Caco-2 (cell line): ENCODE measurements at regions not wholly inside any gene's neighbourhood (a gene's known extent, or its start where the extent isn't known, plus 50 kb on each side); places are given as distances from the start of the nearest gene placed in this dataset.

Source experiments
- BruUV-seq: library from RNA; stranded (reverse); fragments of 400-500 nt; replicated peaks from 2 replicates; lab custom pipeline; 2021; lab: Mats Ljungman, UMichigan
- CTCF ChIA-PET: fragments of 300-600 bp; sonication (Branson Sonifier 250); formaldehyde crosslinking; loops from one replicate; lab custom pipeline; 2022; ENCODE audit warnings: antibody characterized with exemption; lab: Charles Lee
- POLR2A ChIA-PET: fragments of 300-600 bp; sonication (Branson Sonifier 250); formaldehyde crosslinking; loops from one replicate; lab custom pipeline; 2022; ENCODE audit warnings: antibody characterized with exemption; lab: Charles Lee
- DNase-seq, 2 experiments: peaks; one replicate each; pipeline versions ENCODE4 v3.0.0 to v3.0.0-alpha.2; 2020 to 2022
- H3K27me3 ChIP-seq: replicated peaks from 2 replicates; pipeline ENCODE4 v1.6.0; 2011; ENCODE audit warnings: low read length; ENCODE audit not compliant: control insufficient read depth, insufficient read depth
- H3K36me3 ChIP-seq: 2 replicates; pipeline ENCODE4 v1.5.1; 2011; ENCODE audit warnings: low read length; ENCODE audit not compliant: control insufficient read depth, insufficient read depth
- H3K4me1 ChIP-seq: fragments of 250-450 bp; sonication (Bioruptor Pico); 2 replicates; pipeline ENCODE4 v1.5.1; 2020; ENCODE audit warnings: mild to moderate bottlenecking
- H3K4me3 ChIP-seq: 2 replicates; pipeline ENCODE4 v1.5.1; 2011; ENCODE audit warnings: low read depth, mild to moderate bottlenecking, control low read depth, low read length
- H3K9me3 ChIP-seq: fragments of 250-450 bp; sonication (Bioruptor Pico); 2 replicates; pipeline ENCODE4 v1.5.1; 2020; ENCODE audit warnings: mild to moderate bottlenecking, moderate library complexity
- H3K27ac Mint-ChIP-seq: one replicate; pipeline ENCODE4 v1.8.0; 2022; ENCODE audit warnings: mixed read lengths; ENCODE audit not compliant: unreplicated experiment
- H3K27me3 Mint-ChIP-seq: one replicate; pipeline ENCODE4 v1.8.0; 2022; ENCODE audit warnings: mixed read lengths; ENCODE audit not compliant: insufficient read depth, unreplicated experiment
- H3K36me3 Mint-ChIP-seq: one replicate; pipeline ENCODE4 v1.8.0; 2022; ENCODE audit warnings: mild to moderate bottlenecking, mixed read lengths; ENCODE audit not compliant: insufficient read depth, unreplicated experiment
- H3K4me1 Mint-ChIP-seq: one replicate; pipeline ENCODE4 v1.8.0; 2022; ENCODE audit warnings: low read depth, mixed read lengths; ENCODE audit not compliant: unreplicated experiment
- H3K4me3 Mint-ChIP-seq: one replicate; pipeline ENCODE4 v1.8.0; 2022; ENCODE audit warnings: mild to moderate bottlenecking, moderate library complexity, mixed read lengths; ENCODE audit not compliant: unreplicated experiment
- H3K9me3 Mint-ChIP-seq: one replicate; pipeline ENCODE4 v1.8.0; 2022; ENCODE audit warnings: mixed read lengths; ENCODE audit not compliant: unreplicated experiment
- intact Hi-C: fragments of 100-400 bp; cut with micrococcal nuclease; formaldehyde crosslinking; loops from one replicate; pipeline ENCODE4 v1.10.0; 2022; ENCODE audit not compliant: unreplicated experiment
- TF ChIP-seq, protein P1 (sequence below), 2 experiments: fragments of 200-600 bp in 1 of 2; IDR thresholded peaks; 1 replicate in 1 of 2; 2 replicates in 1 of 2; pipeline versions ENCODE4 v1.5.1 to v1.8.0; 2011 to 2022; ENCODE audit warnings: antibody characterized with exemption in 1 of 2, control low read depth in 1 of 2, inconsistent platforms in 1 of 2, low read depth in 1 of 2, low read length in 1 of 2, mild to moderate bottlenecking in 1 of 2, moderate library complexity in 1 of 2; ENCODE audit not compliant: insufficient read depth in 1 of 2, severe bottlenecking in 1 of 2, unreplicated experiment in 1 of 2

DNA sequence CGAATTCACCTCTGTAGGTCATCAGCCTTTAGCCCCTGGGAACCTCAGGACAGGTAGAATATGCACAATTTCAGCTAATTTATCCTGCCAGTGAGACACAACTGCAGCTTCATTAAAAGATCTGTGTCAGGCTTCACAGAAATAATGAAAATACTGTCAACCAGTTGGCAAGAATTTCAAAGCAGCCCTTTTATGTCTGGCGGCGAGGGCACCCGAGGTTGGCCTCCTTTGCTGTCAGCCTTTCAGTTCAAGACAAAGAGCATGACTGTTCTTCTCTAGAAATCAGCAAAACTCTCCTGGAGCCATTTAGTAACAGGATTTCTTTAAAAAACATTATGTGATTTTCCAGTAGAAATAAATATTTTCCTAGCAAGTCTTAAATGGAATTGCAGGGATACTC lies 75.9 kb downstream of the BBS10 start:
- H3K9me3 Mint-ChIP-seq: no peaks in the 10 kb centered on the region
- TF ChIP-seq, protein P1, sequence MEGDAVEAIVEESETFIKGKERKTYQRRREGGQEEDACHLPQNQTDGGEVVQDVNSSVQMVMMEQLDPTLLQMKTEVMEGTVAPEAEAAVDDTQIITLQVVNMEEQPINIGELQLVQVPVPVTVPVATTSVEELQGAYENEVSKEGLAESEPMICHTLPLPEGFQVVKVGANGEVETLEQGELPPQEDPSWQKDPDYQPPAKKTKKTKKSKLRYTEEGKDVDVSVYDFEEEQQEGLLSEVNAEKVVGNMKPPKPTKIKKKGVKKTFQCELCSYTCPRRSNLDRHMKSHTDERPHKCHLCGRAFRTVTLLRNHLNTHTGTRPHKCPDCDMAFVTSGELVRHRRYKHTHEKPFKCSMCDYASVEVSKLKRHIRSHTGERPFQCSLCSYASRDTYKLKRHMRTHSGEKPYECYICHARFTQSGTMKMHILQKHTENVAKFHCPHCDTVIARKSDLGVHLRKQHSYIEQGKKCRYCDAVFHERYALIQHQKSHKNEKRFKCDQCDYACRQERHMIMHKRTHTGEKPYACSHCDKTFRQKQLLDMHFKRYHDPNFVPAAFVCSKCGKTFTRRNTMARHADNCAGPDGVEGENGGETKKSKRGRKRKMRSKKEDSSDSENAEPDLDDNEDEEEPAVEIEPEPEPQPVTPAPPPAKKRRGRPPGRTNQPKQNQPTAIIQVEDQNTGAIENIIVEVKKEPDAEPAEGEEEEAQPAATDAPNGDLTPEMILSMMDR (IDR thresholded peaks at IDR 0.05; ENCODE audit: insufficient read depth in 1 of 2, low read depth in 1 of 2, low read length in 1 of 2, severe bottlenecking in 1 of 2, unreplicated experiment in 1 of 2): no peak
- DNase-seq: no peak
- H3K4me3 Mint-ChIP-seq: no peak overlapping the region
- CTCF ChIA-PET: no interaction called here
- no peaks in the 10 kb centered on the region for H3K4me1 ChIP-seq
- no TSS peak for BruUV-seq
- no peak overlapping the region for H3K4me3 ChIP-seq
- H3K27ac Mint-ChIP-seq: no peak overlapping the region
- no peaks in the 10 kb centered on the region for H3K36me3 ChIP-seq
- intact Hi-C loops: no loop called here
- no peaks in the 10 kb centered on the region for H3K9me3 ChIP-seq
- H3K36me3 Mint-ChIP-seq: no peaks in the 10 kb centered on the region
- POLR2A ChIA-PET: no interaction called here
- peaks cover 8% of the 10 kb centered on the region for H3K4me1 Mint-ChIP-seq
- H3K27me3 ChIP-seq: no peaks in the 10 kb centered on the region
- H3K27me3 Mint-ChIP-seq: no peaks in the 10 kb centered on the region

DNA sequence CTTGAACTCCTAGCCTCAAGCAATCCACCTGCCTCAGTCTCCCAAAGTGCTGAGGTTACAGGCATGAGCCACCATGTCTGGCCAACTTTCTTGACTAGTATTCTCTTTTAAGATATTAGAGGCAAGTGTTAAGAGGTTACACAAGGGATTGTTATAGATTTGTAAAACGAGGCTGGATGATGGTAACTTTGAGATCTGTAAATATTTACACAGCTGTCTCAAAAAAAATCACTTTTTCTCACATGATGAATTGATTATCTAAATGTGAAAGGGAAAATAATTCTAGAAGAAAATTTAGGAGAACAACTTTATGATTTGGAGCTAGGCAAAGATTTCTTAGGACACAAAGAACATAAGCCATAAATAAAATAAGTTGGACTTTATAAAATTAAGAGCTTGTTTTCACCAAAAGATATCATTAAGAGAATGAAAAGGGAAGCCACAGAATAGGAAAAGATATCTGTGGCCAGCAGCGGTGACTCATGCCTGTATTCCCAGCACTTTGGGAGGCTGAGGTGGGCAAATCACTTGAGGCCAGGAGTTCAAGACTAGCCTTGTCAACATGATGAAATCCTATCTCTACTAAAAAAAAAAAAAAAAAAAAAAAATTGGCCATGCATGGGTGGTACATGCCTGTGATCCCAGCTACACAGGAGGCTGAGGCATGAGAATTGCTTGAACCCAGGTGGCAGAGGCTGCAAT lies 77.4 kb downstream of the BBS10 start:
- ChIA-PET POLR2A (no interaction called here), CTCF (no interaction called here)
- BruUV-seq: no TSS peak
- TF ChIP-seq, protein P1 (IDR thresholded peaks at IDR 0.05; ENCODE audit: insufficient read depth in 1 of 2, low read depth in 1 of 2, low read length in 1 of 2, severe bottlenecking in 1 of 2, unreplicated experiment in 1 of 2): no peak
- intact Hi-C loops: no loop called here
- H3K9me3 ChIP-seq: no peaks in the 10 kb centered on the region
- H3K4me1 Mint-ChIP-seq: peaks cover 8% of the 10 kb centered on the region
- no peaks in the 10 kb centered on the region for H3K9me3 Mint-ChIP-seq
- H3K27ac Mint-ChIP-seq: no peak overlapping the region
- H3K36me3 ChIP-seq: no peaks in the 10 kb centered on the region
- no peak overlapping the region for H3K4me3 ChIP-seq
- no peak overlapping the region for H3K4me3 Mint-ChIP-seq
- no peak for DNase-seq
- H3K27me3 Mint-ChIP-seq: no peaks in the 10 kb centered on the region
- no peaks in the 10 kb centered on the region for H3K27me3 ChIP-seq
- no peaks in the 10 kb centered on the region for H3K36me3 Mint-ChIP-seq
- no peaks in the 10 kb centered on the region for H3K4me1 ChIP-seq

DNA sequence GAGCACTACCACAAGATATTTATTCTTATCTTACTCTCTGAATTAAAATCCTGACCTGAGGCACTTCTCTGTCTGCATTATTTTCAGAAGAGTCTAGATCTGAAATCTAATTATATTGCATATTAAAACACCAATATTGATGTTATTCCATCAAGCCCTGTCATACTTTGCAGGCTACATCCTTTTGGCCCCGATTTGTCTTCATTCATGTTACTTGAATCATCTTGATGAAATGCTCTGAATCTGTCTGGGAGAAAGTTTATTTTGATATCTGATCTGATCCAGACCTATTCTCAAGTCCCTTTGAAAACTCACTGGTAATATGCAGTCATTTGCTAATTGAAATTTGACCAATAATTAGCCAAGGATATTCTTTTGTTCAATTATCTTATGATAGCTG lies 79.9 kb downstream of the BBS10 start:
- Histone ChIP-seq H3K27me3 (no peaks in the 10 kb centered on the region), H3K4me1 (no peaks in the 10 kb centered on the region), H3K9me3 (no peaks in the 10 kb centered on the region), H3K4me3 (no peak overlapping the region), H3K36me3 (no peaks in the 10 kb centered on the region)
- DNase-seq: no peak
- Mint-ChIP-seq H3K4me1 (no peaks in the 10 kb centered on the region), H3K9me3 (no peaks in the 10 kb centered on the region), H3K36me3 (no peaks in the 10 kb centered on the region), H3K4me3 (no peak overlapping the region), H3K27me3 (no peaks in the 10 kb centered on the region), H3K27ac (no peak overlapping the region)
- ChIA-PET CTCF (no interaction called here), POLR2A (no interaction called here)
- no TSS peak for BruUV-seq
- TF ChIP-seq, protein P1 (IDR thresholded peaks at IDR 0.05; ENCODE audit: insufficient read depth in 1 of 2, low read depth in 1 of 2, low read length in 1 of 2, severe bottlenecking in 1 of 2, unreplicated experiment in 1 of 2): no peak
- intact Hi-C loops: no loop called here
